NOMO-1 (cell line): ENCODE measurements at regions not wholly inside any gene's neighbourhood (a gene's known extent, or its start where the extent isn't known, plus 50 kb on each side); places are given as distances from the start of the nearest gene placed in this dataset.

Experiments used
- DNase-seq, 2 experiments: peaks; one replicate each; lab custom pipeline; 2025; ENCODE audit not compliant: unreplicated experiment in 2 of 2; lab: John Stamatoyannopoulos, UW

DNA sequence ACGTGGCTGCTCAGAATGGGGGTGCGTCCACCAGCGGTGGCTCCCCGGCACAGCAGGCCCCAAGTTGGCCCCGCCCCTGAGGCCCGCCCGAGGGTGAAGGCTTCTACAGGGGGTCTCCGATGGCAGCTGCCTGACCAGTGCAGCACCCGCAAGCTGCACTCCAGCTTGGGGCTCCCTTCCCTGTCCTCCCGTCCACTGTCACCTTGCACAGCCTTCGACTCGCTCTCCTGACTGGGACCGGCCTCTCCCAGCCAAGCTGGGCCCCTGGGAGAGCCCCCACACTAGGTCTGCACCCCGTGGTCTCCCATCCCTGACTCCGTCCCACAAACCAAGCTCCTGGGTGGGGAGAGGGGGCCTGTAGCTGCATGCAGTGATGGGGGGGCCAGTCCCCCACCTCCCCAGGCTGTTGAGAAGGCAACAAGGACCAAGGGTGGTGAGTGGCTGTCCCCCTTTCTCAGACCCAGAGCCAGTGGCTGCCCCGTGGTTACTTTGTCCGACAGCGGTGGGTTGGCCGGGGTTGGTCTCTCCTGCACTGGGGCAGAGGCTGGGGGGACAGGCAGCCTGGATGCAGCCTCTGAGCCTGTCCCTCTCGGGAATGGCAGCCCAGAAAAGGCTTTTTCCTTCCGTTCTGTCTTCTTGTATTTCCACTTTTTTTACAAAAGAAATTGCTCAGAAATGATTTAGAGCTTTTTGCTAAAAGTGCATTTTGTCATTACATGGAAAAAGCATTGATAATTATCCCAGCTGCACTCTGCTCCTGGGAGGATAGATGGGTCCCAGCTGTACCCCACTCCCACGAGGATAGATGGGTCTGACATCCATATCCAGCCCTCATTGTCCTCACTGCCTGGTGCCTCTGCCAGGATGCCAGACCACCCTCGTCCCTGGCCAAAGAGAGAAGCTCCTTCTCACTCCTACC, 217.0 kb downstream of the KIF26A start:
- DNase-seq = no peak

DNA sequence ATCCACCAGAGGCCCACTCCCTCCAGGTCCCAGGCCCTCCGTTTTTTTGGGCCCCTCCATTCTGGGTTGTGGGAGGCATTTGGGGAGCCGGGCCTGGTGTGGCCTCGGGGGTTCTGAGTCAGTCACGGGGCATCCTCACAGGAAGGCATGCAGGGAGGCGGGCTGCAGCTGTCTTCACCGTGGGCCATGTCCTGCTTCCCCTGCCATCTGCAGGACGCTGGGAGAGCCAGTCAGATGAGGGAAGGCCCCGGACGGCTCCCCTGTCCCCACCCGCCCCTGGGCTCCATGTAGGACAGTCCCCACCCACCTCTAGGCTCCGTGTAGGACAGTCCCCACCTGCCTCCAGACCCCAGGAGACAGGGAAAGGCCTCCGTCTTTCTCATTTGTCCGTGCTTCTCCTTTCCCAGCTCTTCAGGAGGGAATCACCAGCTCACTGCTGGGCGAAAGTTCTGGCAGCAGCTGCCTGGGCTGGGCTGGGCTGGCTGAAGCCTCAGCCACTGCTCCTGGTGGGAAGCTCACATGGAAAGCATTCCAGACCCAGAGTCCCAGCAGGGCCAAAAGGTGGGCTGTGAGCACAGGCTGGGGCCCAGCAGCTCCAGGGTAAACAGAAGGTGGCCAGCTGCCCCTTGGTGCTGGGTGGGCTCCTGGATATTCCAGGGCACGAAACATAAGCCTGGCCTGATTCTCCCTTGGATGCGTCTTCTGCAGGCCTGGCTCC, 217.8 kb downstream of the KIF26A start:
- DNase-seq = no peak

DNA sequence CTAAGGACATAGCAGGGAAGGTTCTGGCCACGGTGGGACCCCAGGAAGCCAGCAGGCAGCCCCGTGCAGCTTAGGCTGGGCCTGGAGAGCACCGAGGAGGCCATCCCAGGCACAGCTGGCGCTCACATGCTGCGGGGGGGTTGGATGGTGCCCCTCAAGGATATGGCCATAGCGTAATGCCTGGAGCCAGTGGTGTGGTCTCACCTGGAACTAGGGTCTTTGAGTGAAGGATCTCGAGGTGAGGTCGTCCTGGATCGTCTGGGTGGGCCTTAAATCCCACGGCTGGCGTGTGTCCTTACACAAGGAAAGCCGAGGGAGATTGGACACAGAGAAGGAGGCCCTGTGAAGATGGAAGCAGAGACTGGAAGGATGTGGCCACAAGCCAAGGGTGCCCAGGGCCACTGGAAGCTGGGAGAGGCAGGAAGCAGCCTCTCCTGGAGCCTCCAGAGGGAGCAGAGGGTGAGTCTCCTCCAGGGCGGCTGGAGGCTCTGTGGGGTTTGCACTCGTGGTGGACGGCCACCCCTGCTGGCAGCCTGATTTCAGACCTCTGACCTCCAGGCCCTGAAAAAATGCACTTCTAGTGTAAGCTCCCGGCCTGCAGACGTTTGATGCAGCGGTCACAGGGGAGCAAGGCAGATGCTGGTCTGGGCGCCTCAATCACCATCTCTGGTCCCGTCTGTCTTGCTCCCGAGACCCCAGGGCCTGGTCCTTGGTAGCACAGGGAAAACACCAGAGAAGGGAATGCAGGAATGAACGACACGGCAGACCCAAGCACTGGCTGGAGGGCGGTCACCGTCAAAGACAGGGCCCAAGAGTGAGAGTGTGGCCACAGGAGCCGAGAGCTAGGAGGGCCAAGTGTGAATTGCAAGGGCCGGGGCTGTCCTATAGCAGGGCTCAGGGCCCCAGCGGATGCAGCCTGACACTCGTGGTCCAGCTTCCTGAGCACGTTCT, 218.6 kb downstream of the KIF26A start:
- no peak for DNase-seq

DNA sequence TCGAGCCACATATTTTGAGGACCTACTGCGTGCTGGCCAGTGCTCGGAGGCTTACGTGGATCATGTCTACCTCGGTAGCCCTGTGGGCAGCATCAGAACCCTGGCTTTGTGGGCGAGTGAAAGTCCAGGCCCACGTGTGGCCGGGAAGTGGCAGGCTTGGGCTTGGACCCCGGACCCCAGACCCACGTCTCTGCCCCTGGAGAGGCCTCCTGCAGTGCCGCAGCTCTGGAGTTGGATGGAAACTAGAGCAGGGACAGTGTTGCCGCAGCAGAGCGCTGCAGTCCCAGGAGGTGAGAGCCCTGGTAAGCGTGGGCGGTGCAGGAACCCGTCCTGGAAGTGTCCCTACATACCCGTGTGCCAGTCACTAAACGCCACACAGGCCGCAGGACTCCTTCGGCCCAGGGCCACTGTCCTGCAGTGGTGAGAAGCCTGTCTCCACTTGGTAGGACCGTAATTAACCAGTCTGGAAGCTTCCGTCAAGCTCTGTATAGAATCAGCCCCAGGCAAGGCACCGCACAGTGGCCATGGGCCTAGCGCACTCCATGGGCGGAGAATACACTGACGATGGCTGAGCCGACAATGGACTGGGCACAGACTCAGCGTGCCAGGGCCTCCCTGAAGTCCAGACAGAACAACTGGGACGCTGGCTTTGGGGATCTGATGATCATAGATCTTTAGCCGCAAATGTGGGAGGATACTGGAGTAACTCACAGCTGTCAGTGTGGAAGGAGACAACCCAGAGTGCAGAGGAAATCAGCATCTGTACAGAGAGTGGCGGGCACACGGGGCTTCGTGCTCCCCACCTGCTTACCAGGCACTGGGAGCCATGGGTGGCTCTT, 219.5 kb downstream of the KIF26A start:
- DNase-seq = no peak

DNA sequence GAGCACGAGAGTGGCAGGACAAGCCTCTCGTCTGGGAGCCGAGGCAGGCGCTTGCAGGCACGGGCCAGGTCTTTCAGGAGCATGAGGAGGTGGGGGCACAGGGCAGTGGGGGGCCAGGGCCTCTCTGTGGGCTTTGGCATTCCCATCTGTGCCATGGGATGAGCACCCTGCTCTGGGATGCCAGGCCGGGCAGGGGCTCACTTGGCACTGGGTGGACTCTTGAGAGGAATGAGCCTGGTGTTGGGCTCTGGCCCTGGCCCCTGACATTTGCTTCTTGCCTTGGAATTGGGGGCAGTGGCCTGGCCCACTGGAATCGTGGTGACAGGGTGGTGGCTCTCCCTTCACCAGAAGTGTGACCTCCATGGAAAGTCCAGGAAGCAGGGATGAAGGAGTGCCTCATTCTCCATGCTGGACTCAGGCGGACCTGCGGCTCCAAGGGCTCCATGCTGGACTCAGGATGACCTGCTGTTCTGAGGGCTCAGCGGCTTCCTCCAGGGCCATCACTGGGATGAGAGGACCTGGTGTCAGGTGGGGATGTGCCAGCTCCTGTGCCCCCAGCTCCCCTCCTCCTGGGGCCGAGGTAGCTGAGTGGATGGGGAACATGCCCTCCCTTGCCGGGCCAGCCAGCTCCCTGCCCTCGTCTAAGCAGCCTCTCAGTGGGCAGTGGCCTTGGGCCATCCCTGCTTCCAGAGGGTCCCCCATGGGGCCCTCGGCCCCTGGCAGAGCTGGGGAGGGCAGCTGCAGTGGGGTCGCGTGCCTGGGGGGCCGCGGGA, 220.3 kb downstream of the KIF26A start:
- DNase-seq = no peak

DNA sequence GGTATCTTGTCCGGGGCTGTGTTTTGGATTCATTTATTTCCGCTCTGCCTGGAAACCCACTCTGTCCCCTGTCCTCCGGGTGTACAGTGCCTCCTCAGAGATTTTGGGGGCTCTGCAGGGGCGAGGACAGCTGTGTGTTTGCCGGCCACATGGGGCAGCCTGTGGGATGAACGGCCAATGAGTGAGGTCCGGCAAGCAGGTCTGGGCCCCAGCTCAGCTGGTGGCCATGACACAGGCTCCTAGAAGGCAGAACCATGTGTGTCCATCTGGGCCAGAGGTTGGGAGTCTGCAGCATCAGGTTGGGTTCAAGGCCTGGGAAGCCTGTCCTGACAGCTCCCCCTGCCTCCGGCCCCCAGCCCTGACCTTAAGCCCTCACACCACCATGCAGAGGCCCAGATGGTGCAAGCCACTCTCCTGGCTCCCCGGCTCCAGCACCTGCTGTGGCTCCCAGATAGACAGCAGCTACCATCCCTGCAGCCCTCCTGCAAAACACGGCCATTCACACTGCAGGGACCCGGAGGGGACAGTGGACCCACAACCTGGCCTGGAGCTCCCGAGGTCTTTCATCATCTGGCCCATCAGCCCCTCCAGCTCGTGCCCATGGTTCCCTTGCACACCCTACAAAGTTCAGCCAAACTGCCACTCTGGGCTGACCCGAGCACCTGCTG, 220.1 kb upstream of the C14orf180 start:
- DNase-seq = no peak

DNA sequence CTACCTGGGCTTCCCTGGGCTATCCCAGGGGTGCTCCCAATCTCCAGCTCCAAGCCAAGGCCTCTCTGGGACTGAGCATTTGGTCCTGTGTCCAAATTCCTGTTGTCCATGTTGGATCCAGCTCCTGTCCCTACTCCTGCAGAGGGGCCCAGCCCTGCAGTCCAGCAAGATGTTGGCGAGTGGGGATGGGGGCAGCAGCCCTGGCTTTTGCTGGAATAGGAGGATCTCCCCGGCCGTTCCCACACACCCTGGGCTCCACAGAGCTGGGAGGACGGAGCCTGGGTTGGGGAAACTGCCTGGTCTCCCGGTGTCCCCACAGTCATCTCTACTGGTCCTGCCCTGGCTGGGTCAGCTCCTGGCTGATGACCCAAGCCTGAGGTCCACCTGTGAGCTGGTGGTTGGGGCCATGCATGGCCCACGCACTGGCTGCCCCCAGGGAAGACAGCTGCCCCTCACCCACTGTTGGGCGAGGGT, 219.6 kb upstream of the C14orf180 start:
- DNase-seq = no peak

DNA sequence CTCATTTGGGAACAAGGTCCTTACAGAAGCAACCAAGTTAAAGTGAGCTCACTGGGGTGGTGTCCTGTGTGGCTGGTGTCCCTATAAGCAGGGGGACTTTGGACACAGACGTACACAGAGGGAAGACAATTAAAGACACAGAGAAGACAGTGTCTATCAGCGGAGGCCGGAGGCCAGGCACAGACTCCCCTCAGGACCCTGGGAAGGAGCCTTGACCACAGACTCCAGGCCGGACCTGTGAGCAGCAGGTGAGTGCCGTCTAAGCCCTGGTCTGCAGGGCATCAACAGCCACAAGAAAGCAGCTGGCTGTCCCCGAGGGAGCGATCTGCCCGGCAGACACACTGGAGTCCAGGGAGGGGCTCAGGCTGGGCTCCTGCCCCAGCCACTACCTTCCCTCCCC, 219.1 kb upstream of the C14orf180 start:
- DNase-seq = no peak

DNA sequence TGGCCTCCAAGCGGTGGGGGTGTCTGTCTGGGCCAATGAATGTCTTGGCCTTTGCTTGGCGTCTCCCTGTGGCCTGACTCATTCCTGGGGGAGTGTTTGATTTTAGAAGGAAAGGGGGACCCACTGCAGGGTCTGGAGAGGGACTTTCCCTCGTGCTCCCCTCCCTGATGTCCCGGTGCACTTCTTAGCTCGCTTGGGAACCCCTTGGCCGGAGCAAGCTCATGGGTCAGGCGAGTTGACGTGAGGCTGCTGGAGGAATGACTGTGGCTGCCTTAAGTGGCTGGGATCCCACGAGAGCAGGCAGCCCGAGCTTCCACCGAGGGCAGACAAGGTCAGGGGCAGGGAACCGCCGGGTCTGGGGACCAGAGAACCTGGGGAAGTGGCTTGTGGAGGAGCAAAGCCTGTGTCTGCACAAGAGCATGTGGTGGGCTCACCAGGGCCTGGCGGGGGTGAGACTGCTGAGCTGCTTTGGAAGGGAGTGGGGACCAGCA, 218.4 kb upstream of the C14orf180 start:
- DNase-seq = no peak

DNA sequence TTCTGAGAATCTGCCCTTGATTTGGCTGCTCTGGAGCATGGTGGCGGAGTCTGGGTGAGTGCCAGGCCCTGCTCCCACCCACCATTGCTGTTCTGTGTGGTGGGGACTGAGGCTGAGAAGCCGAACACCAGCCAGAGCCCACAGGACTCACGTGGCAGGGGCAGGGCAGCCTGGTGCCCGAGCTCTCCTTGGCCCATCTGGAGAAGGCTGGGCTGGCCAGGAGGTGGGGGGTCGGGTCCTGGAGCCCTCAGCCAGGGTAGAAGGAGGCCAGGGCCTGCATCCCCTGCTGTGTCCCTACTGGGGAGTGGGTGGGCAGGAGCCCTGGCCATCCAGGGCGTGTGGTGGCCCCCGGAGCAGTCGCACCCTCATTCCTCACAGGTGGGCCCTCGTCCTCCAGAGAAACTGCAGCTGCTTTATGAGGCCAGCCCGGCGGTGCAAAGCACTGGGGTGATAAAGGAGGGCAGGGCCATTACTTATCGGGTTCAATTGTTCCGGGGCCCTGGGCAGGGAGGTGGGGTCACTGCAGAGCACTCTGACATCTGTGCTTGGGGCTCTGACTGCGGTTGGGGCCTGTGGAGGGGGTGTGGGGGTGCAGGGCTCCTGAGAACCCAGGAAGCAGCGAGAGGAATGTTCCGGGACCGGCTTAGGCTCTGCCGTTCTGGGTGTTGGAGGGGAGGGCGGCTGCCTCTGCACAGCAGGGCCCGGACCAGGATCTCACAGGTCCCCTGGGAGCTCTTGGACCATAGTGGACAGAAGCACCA, 217.5 kb upstream of the C14orf180 start:
- no peak for DNase-seq

DNA sequence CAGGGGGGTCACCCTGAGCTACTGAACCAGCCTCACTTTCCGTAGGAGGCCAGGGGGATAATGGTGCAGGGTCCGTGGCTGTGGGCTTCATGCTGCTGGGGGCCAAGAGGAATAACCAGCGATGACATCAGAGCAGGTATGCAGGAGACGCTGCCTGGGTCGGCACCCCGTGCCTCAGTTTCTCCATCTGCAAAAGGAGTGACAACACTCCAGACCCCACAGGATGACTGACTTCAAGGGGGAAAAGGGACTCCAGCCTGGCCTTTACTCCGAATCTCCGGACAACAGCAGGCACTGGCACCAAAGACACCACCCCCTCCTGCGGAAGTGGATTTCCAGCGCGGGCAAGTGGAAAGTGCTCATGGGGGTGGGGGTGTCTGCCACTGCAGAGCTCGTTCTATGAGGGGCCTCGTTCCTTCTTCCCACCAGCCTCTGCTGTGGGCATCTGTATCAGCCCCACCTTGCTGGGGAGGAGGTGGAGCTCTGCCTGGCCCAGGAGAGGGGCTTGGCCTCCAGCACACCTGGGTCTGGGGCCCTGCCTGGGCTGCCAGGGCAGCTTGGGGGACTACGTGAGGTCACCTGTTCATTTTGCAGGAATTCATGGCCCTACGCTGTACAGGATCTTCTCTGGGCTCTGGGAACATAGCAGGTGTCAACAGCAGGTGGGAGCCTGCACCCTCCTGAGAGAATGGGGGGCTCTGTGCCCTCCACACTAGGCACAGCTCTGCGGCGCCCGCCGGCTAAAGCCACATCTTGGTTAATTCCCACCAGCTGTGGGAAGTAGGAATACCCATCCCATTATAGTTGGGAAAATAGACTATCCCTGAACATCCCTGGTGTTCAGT, 216.6 kb upstream of the C14orf180 start:
- DNase-seq = no peak

DNA sequence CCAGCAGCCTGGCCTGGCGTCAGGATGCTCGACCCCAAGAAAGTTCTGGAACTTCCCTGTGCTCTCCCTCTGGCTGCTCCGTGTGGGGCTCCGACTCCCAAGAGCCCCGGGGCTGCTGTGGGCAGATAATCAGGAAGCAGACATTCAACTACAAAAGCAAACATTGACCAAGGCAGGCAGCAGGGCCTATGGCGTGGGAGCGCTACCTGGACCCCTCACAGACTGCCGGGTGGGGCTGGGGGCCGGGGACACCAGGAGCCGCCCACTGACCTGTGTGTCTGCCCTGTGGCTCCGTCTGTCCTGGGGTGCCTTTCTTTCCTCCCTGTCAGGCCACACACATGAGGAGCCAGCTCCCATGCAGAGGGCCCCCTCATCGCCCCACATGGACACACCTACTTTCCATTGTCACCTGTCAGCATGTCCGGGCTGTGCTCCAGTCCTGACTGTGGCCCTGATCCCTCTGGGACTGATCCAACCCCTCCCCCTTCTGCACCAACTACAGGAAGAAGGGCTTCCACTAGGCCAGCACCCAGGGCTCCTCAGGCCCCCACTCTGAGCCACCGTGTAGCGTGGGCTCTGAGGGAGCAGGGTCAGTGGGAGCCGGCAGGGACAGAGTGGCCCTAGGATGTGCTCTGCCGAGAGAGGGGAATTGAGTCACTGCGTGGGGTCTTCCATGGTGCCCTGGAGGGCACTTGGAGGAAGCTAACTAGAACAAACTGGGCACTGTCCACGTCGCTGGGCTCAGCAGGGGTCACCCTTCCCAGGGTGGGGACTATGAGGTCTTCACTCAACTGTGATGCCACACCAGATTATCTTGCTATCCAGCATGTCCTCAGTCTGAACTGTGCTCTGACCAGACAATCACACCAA, 215.4 kb upstream of the C14orf180 start:
- DNase-seq = no peak

DNA sequence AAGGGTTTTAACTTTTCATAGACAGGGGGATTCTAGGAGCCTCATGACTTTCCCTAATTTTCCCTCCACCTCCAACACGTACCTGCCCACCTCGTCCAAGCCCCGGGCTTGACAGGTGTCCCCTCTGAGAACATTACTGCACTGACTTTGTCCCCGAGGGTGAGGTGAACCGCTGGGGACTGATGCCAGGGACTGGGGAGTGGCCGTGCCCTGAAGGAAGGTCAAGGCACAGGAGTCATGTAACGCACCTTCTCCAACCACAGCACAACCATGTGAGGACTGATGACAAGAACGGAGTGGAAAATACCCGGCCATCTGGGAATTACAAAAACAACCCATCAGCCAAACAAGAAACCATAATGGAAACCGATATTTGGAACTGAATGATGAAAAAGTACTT, 214.7 kb upstream of the C14orf180 start:
- DNase-seq = peak in 1 of 2 experiments; percentile 25

DNA sequence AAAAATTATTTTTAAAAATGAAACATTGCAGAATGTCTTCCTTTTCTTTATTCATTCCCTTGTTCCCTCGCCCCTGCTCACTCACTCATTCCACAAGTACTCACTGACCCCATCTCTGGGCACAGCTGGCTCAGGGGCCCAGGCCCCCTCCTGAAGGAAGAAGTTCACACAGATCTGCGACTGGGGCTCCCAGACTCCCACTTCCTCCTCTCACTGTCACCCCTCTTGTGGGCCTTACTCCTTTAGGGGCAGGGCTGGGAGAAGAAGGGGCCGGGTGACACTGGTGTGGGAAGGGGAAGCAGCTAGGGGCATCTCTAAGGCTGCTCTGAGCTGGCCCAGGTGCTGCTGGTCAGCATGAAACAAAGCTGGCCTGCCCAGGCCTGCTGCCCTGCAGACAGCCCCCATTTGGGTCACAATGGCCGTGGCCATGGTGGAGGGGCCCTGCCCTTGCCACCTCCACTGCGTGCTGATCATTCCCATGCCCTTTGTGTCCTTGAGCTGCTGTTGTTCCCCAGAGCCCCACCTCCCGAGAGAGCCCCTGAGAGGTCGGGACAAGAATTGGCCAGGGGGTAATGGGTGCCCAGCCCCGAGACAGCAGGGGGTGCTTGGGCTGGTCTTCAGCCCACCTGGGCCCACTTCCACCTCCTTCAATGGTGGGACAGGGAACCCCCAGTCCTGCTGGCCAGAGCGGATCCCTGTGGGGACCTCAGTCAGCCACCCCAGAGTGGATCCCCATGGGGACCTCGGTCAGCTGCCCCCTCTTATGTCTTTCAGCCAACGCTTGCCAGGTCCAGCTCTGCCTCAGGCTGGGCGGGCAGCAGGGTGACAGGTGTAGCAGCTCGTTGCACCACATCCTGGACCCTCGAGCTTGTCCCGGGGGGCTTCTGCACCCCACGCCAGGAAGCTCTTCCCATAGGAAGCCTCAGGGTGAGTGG, 212.4 kb upstream of the C14orf180 start:
- DNase-seq = no peak
